ENCODE measurements at regions not wholly inside any gene's neighbourhood (a gene's known extent, or its start where the extent isn't known, plus 50 kb on each side); places are given as distances from the start of the nearest gene placed in this dataset.

DNA sequence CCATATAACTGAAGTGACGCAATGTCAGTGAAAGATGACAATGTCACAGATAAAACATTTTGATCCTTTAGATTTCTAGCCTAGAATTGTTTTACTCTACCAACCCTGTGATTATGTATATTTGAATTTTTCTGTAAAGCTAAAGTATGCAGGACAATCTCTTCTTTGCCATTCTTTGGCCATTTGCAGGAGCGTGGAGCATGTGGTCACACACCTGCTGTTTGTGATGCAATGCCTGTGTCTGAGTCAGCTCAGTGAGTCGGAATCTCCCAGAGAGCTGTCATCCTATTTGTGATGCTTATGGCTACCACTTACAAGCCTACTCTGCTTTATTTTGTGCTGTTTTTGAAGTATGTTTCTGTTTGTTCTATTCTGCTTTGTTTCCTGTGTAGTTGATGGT is 214.5 kb downstream of the NAF1 start:
- Histone ChIP-seq H3K4me3 (no peak overlapping the region), H3K4me1 (no peaks in the 10 kb centered on the region), H3K27ac (no peak overlapping the region), H3K27me3 (no peaks in the 10 kb centered on the region), H3K9me3 (no peaks in the 10 kb centered on the region), H3K36me3 (no peaks in the 10 kb centered on the region)
- WGBS, result 74% methylated on average over 3 of the region's 3 CpGs
- TF ChIP-seq, protein P1, sequence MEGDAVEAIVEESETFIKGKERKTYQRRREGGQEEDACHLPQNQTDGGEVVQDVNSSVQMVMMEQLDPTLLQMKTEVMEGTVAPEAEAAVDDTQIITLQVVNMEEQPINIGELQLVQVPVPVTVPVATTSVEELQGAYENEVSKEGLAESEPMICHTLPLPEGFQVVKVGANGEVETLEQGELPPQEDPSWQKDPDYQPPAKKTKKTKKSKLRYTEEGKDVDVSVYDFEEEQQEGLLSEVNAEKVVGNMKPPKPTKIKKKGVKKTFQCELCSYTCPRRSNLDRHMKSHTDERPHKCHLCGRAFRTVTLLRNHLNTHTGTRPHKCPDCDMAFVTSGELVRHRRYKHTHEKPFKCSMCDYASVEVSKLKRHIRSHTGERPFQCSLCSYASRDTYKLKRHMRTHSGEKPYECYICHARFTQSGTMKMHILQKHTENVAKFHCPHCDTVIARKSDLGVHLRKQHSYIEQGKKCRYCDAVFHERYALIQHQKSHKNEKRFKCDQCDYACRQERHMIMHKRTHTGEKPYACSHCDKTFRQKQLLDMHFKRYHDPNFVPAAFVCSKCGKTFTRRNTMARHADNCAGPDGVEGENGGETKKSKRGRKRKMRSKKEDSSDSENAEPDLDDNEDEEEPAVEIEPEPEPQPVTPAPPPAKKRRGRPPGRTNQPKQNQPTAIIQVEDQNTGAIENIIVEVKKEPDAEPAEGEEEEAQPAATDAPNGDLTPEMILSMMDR (IDR thresholded peaks at IDR 0.05), result no peak
- TF ChIP-seq EP300 (IDR thresholded peaks at IDR 0.05), result no peak
- TF ChIP-seq POLR2A (IDR thresholded peaks at IDR 0.05), result no peak
- no peak for TF ChIP-seq POLR2AphosphoS5 (IDR thresholded peaks at IDR 0.05)
- DNase-seq (ENCODE audit: low spot score in 2 of 2), result no peak

DNA sequence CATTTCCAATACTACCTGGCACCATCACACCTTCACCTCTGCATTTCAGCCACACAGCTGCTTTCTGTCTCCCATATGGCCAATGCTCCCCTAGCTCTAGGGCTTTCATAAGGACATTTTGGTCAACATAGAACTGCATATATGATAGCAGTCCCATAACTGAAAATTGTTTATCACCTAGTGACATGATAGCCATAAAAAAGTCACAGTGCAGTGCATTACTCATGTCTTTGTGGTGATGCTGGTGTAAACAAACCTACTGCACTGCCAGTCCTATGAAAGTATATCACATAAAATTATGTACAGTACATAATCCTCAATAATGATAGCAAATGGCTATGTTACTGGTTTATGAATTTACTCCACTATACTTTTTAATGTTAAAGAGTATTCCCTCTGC is 221.0 kb downstream of the NAF1 start:
- no peak overlapping the region for H3K27ac ChIP-seq

DNA sequence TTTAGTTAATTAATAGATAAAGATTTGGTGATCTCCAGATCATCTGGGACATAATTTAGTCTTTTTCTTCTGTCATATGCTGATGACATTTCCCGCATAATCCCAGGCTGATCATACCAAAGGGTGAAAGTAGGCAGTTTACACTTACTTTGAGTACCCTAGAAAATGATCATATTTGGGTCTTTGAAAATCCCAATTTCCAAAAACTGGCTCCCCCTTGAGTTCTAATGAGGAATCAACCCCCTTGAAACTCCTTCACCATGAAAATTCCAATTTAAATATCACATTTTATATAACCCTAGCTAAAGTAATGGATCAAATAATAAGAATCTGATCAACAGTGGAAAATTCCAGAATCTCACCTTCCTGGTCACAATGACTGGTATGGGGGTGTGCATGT is 223.4 kb downstream of the NAF1 start:
- Histone ChIP-seq H3K36me3 (no peaks in the 10 kb centered on the region), H3K4me3 (no peak overlapping the region), H3K9me3 (no peaks in the 10 kb centered on the region), H3K4me1 (no peaks in the 10 kb centered on the region), H3K27ac (no peak overlapping the region), H3K27me3 (no peaks in the 10 kb centered on the region)
- TF ChIP-seq POLR2A (IDR thresholded peaks at IDR 0.05) (no peak), EP300 (IDR thresholded peaks at IDR 0.05) (no peak), POLR2AphosphoS5 (IDR thresholded peaks at IDR 0.05) (no peak)
- TF ChIP-seq, protein P1 (IDR thresholded peaks at IDR 0.05), result no peak
- DNase-seq (ENCODE audit: low spot score in 2 of 2), result no peak
- 73% methylated on average over 1 of the region's 1 CpG for WGBS

More for the DNA sequence above, 221.0 kb downstream of the NAF1 start:
- DNase-seq (ENCODE audit: low spot score in 2 of 2), result no peak
- no peaks in the 10 kb centered on the region for H3K9me3 ChIP-seq
- no peaks in the 10 kb centered on the region for H3K4me1 ChIP-seq
- H3K4me3 ChIP-seq, result no peak overlapping the region
- no peaks in the 10 kb centered on the region for H3K27me3 ChIP-seq
- TF ChIP-seq POLR2A (IDR thresholded peaks at IDR 0.05) (no peak), POLR2AphosphoS5 (IDR thresholded peaks at IDR 0.05) (no peak), EP300 (IDR thresholded peaks at IDR 0.05) (no peak)
- TF ChIP-seq, protein P1 (IDR thresholded peaks at IDR 0.05), result no peak
- H3K36me3 ChIP-seq, result no peaks in the 10 kb centered on the region

DNA sequence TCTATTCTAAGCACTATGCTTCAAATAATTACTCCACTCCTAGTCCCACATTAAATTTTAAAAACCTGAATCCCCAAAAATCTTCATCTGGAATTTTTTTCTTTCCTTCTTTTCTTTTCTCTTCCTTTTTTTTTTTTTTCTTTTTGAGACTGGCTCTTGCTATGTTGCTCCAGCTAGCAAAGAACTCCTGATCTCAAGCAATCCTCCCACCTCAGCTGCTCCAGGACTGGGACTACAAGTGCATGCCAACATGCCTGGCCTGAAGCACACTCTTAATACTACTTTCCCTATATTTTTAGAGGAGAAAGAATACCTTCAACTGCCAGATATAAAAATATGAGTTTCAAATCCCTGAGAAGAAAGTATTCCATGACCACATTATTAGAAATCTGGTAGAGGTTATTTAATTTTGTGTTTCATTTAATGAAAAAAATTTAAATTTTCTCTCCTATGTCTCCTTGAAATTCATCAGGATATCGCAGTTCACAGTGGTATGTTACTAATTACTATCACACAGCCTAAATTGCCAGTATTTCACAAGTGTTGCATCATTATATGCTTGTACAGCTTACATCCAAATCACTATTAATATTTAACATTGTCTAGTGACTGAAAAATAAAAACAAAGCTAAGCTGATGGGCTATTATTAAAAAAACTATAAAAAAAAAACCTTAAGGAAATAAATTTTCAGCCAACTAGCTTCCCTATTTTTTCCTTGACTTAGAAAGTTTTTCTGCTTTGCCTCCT is 227.8 kb downstream of the NAF1 start:
- TF ChIP-seq POLR2A (IDR thresholded peaks at IDR 0.05), result no peak
- TF ChIP-seq, protein P1 (IDR thresholded peaks at IDR 0.05), result no peak
- no peak for TF ChIP-seq POLR2AphosphoS5 (IDR thresholded peaks at IDR 0.05)
- no peak for TF ChIP-seq EP300 (IDR thresholded peaks at IDR 0.05)
- H3K36me3 ChIP-seq, result no peaks in the 10 kb centered on the region
- H3K27me3 ChIP-seq, result no peaks in the 10 kb centered on the region
- no peaks in the 10 kb centered on the region for H3K9me3 ChIP-seq
- no peak overlapping the region for H3K27ac ChIP-seq
- no peaks in the 10 kb centered on the region for H3K4me1 ChIP-seq
- no peak overlapping the region for H3K4me3 ChIP-seq
- DNase-seq (ENCODE audit: low spot score in 2 of 2), result no peak
- WGBS, result 57% methylated on average over 1 of the region's 1 CpG

DNA sequence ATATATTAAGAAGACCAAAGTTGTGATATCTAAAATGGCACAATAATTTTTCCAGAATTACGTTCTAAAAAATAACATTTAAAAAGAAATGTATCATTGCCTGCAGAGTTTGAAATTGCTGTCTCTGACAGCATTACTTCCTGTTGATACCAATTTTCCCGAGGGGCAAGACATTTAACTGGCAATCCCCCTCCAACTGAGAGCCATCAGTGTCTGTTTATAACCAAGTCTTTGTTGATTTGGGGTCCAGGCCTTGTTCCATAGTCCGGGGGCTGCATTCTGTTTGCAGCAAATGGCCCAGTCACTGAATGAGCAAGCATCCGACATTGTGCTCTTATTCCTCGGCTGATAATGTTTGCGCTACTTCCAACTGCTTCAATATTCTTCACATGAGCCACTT is 231.5 kb downstream of the NAF1 start:
- no peaks in the 10 kb centered on the region for H3K36me3 ChIP-seq
- no peaks in the 10 kb centered on the region for H3K9me3 ChIP-seq
- no peak for DNase-seq (ENCODE audit: low spot score in 2 of 2)
- no peak overlapping the region for H3K4me3 ChIP-seq
- 83% methylated on average over 6 of the region's 6 CpGs for WGBS
- no peaks in the 10 kb centered on the region for H3K27me3 ChIP-seq
- H3K27ac ChIP-seq, result no peak overlapping the region
- TF ChIP-seq EP300 (IDR thresholded peaks at IDR 0.05) (no peak), POLR2A (IDR thresholded peaks at IDR 0.05) (no peak), POLR2AphosphoS5 (IDR thresholded peaks at IDR 0.05) (no peak)
- TF ChIP-seq, protein P1 (IDR thresholded peaks at IDR 0.05), result no peak
- H3K4me1 ChIP-seq, result no peaks in the 10 kb centered on the region
